Liver (tissue), 8 donors: ENCODE measurements at regions not wholly inside any gene's neighbourhood (a gene's known extent, or its start where the extent isn't known, plus 50 kb on each side); places are given as distances from the start of the nearest gene placed in this dataset.

Experiments used
- DNase-seq: peaks from one replicate; pipeline ENCODE4 v3.0.0-alpha.2; 2017; ENCODE audit warnings: low spot score
- H3K27ac ChIP-seq, 2 donors: one replicate each; pipeline ENCODE4 v1.7.0; 2013; ENCODE audit warnings: inconsistent platforms in 2 of 2, low read length in 2 of 2, control low read depth in 1 of 2, low read depth in 1 of 2, mild to moderate bottlenecking in 1 of 2
- H3K27me3 ChIP-seq, 4 donors: one replicate each; pipeline versions ENCODE4 v1.6.1 to v1.7.0; 2013; ENCODE audit warnings: low read length in 3 of 4, inconsistent platforms in 1 of 4, mild to moderate bottlenecking in 1 of 4, moderate library complexity in 1 of 4; ENCODE audit not compliant: control insufficient read depth in 4 of 4, insufficient read depth in 4 of 4
- H3K36me3 ChIP-seq, 4 donors: one replicate each; pipeline versions ENCODE4 v1.6.1 to v1.7.0; 2013; ENCODE audit warnings: low read length in 3 of 4, mild to moderate bottlenecking in 3 of 4, low read depth in 1 of 4, moderate library complexity in 1 of 4; ENCODE audit not compliant: control insufficient read depth in 4 of 4, insufficient read depth in 3 of 4
- H3K4me1 ChIP-seq, 4 donors: one replicate each; pipeline versions ENCODE4 v1.6.1 to v1.7.0; 2013; ENCODE audit warnings: low read length in 3 of 4, mild to moderate bottlenecking in 3 of 4, moderate library complexity in 1 of 4; ENCODE audit not compliant: control insufficient read depth in 4 of 4, insufficient read depth in 4 of 4
- H3K4me3 ChIP-seq, 3 donors: one replicate each; pipeline versions ENCODE4 v1.6.1 to v1.7.0; 2013; ENCODE audit warnings: low read length in 3 of 3, control low read depth in 1 of 3, low read depth in 1 of 3, mild to moderate bottlenecking in 1 of 3
- H3K9ac ChIP-seq, 2 donors: one replicate each; pipeline ENCODE4 v1.7.0; 2013; ENCODE audit warnings: low read length in 2 of 2, mild to moderate bottlenecking in 2 of 2, moderate library complexity in 2 of 2, control low read depth in 1 of 2, low read depth in 1 of 2
- H3K9me3 ChIP-seq, 4 donors: one replicate each; pipeline versions ENCODE4 v1.6.1 to v1.7.0; 2013; ENCODE audit warnings: low read length in 3 of 4; ENCODE audit not compliant: control insufficient read depth in 4 of 4
- ATF3 ChIP-seq: IDR thresholded peaks from 2 replicates; pipeline ENCODE4 v1.6.1; 2016; ENCODE audit warnings: antibody characterized with exemption
- CTCF ChIP-seq: fragments of 150-350 bp; IDR thresholded peaks from 2 replicates; pipeline ENCODE4 v1.5.1; 2017; ENCODE audit warnings: improper control_type of control experiment, low read depth, low read length; ENCODE audit not compliant: missing input control
- EGR1 ChIP-seq, 2 donors: IDR thresholded peaks; 2 replicates each; pipeline ENCODE4 v1.6.1; 2016 to 2018; ENCODE audit warnings: antibody characterized with exemption in 2 of 2, low read depth in 2 of 2
- FOXA1 ChIP-seq: IDR thresholded peaks from 2 replicates; pipeline ENCODE4 v1.6.1; 2016; ENCODE audit warnings: antibody characterized with exemption
- FOXA2 ChIP-seq: IDR thresholded peaks from 2 replicates; pipeline ENCODE4 v1.6.1; 2016; ENCODE audit warnings: antibody characterized with exemption
- GABPA ChIP-seq, 2 donors: IDR thresholded peaks in 1 of 2; conservative IDR thresholded peaks in 1 of 2; 2 replicates each; pipeline ENCODE4 v1.6.1; 2016; ENCODE audit warnings: antibody characterized with exemption in 2 of 2, mild to moderate bottlenecking in 1 of 2, moderate library complexity in 1 of 2
- HNF4A ChIP-seq, 2 donors: conservative IDR thresholded peaks; 2 replicates each; pipeline ENCODE4 v1.6.1; 2016; ENCODE audit warnings: antibody characterized with exemption in 2 of 2, mild to moderate bottlenecking in 2 of 2
- HNF4G ChIP-seq: IDR thresholded peaks from 2 replicates; pipeline ENCODE4 v1.6.1; 2016; ENCODE audit warnings: antibody characterized with exemption
- JUND ChIP-seq, 2 donors: IDR thresholded peaks; 2 replicates each; pipeline ENCODE4 v1.6.1; 2016; ENCODE audit warnings: antibody characterized with exemption in 2 of 2
- NR2F2 ChIP-seq: IDR thresholded peaks from 2 replicates; pipeline ENCODE4 v1.6.1; 2016; ENCODE audit warnings: antibody characterized with exemption
- RAD21 ChIP-seq, 2 donors: IDR thresholded peaks; 2 replicates each; pipeline ENCODE4 v1.6.1; 2016; ENCODE audit warnings: antibody characterized with exemption in 2 of 2, mild to moderate bottlenecking in 2 of 2
- REST ChIP-seq: IDR thresholded peaks from 2 replicates; pipeline ENCODE4 v1.6.1; 2016; ENCODE audit warnings: antibody characterized with exemption, mild to moderate bottlenecking
- RXRA ChIP-seq, 2 donors: IDR thresholded peaks; 2 replicates each; pipeline ENCODE4 v1.6.1; 2017 to 2018; ENCODE audit warnings: antibody characterized with exemption in 2 of 2, mild to moderate bottlenecking in 1 of 2
- TAF1 ChIP-seq: conservative IDR thresholded peaks from 2 replicates; pipeline ENCODE4 v1.6.1; 2016; ENCODE audit warnings: antibody characterized with exemption, mild to moderate bottlenecking
- YY1 ChIP-seq: IDR thresholded peaks from 2 replicates; pipeline ENCODE4 v1.6.1; 2016; ENCODE audit warnings: antibody characterized with exemption, mild to moderate bottlenecking
- ZBTB33 ChIP-seq: IDR thresholded peaks from 2 replicates; pipeline ENCODE4 v1.6.1; 2016; ENCODE audit warnings: antibody characterized with exemption
- WGBS: extraction: QIAGEN DNeasy Blood & Tissue Kit; methylation state at CpG from one replicate; pipeline ENCODE4 v1.1.7; 2013; 5-methylcytosine and 5-hydroxymethylcytosine counted together
- donor health status: healthy.
- donor health status: healthy.
- donor health status: healthy.
- donor health status: healthy.
- donor health status: healthy.

GRCh38 chr12:127115468-127116035 is 1151.4 kb upstream of the TMEM132C start (continued):
- TF ChIP-seq HNF4G: no peak
- no peak for TF ChIP-seq ATF3
- no peak for TF ChIP-seq HNF4A (conservative IDR thresholded peaks at IDR 0.05)
- no peak for TF ChIP-seq FOXA2
- no peak for TF ChIP-seq GABPA (IDR thresholded peaks at IDR 0.05 in 1 of 2, conservative IDR thresholded peaks at IDR 0.05 in 1 of 2)
- TF ChIP-seq YY1: no peak

GRCh38 chr12:127118251-127118650 is 1148.7 kb upstream of the TMEM132C start:
- Histone ChIP-seq H3K27ac (no peak overlapping the region), H3K4me3 (no peak overlapping the region), H3K36me3 (no peaks in the 10 kb centered on the region), H3K27me3 (no peaks in the 10 kb centered on the region), H3K9ac (no peak overlapping the region), H3K4me1 (no peaks in the 10 kb centered on the region), H3K9me3 (no peaks in the 10 kb centered on the region)
- TF ChIP-seq JUND (IDR thresholded peaks at IDR 0.05) (no peak), RXRA (IDR thresholded peaks at IDR 0.05) (no peak), GABPA (IDR thresholded peaks at IDR 0.05 in 1 of 2, conservative IDR thresholded peaks at IDR 0.05 in 1 of 2) (no peak), ZBTB33 (no peak), EGR1 (IDR thresholded peaks at IDR 0.05; ENCODE audit: low read depth in 2 of 2) (no peak), FOXA1 (no peak)
- WGBS: 82% methylated on average over 3 of the region's 3 CpGs
- DNase-seq: no peak

GRCh38 chr12:127119600-127120140 is 1147.3 kb upstream of the TMEM132C start:
- Histone ChIP-seq H3K36me3 (no peaks in the 10 kb centered on the region), H3K27ac (no peak overlapping the region), H3K9me3 (no peaks in the 10 kb centered on the region), H3K4me3 (no peak overlapping the region), H3K27me3 (no peaks in the 10 kb centered on the region), H3K4me1 (no peaks in the 10 kb centered on the region), H3K9ac (no peak overlapping the region)
- WGBS: 83% methylated on average over 2 of the region's 2 CpGs
- no peak for TF ChIP-seq EGR1 (IDR thresholded peaks at IDR 0.05; ENCODE audit: low read depth in 2 of 2)
- TF ChIP-seq RXRA (IDR thresholded peaks at IDR 0.05): no peak
- TF ChIP-seq NR2F2: no peak
- TF ChIP-seq HNF4A (conservative IDR thresholded peaks at IDR 0.05): no peak
- DNase-seq: no peak

GRCh38 chr12:127120851-127121250 is 1146.1 kb upstream of the TMEM132C start:
- Histone ChIP-seq H3K4me3 (no peak overlapping the region), H3K4me1 (no peaks in the 10 kb centered on the region), H3K9me3 (no peaks in the 10 kb centered on the region), H3K36me3 (no peaks in the 10 kb centered on the region), H3K27ac (no peak overlapping the region), H3K27me3 (no peaks in the 10 kb centered on the region), H3K9ac (no peak overlapping the region)
- no peak for DNase-seq
- WGBS: 80% methylated on average over 3 of the region's 3 CpGs
- TF ChIP-seq HNF4G: no peak
- TF ChIP-seq TAF1: no peak
- TF ChIP-seq GABPA (IDR thresholded peaks at IDR 0.05 in 1 of 2, conservative IDR thresholded peaks at IDR 0.05 in 1 of 2): no peak
- TF ChIP-seq YY1: no peak
- no peak for TF ChIP-seq CTCF
- no peak for TF ChIP-seq JUND (IDR thresholded peaks at IDR 0.05)
- TF ChIP-seq FOXA2: no peak
- TF ChIP-seq REST: no peak
- TF ChIP-seq EGR1 (IDR thresholded peaks at IDR 0.05; ENCODE audit: low read depth in 2 of 2): no peak
- no peak for TF ChIP-seq RAD21 (IDR thresholded peaks at IDR 0.05)
